PC-3 (cell line): ENCODE measurements at regions not wholly inside any gene's neighbourhood (a gene's known extent, or its start where the extent isn't known, plus 50 kb on each side); places are given as distances from the start of the nearest gene placed in this dataset.
"Not testable (repeated sequence)": the region's sequence is repeated elsewhere in the genome, so short reads cannot be mapped to it uniquely, and the experiment has no call there.

Source experiments
- ATAC-seq: fragments of 200-7000 bp; cut with Tn5 transposase; 2 replicates; pipeline ENCODE4 v1.9.1; 2020; ENCODE audit warnings: mild to moderate bottlenecking, moderate library complexity
- BruUV-seq: library from RNA; stranded (reverse); fragments of 400-500 nt; replicated peaks from 2 replicates; lab custom pipeline; 2021; lab: Mats Ljungman, UMichigan
- CTCF ChIA-PET: fragments of 300-600 bp; sonication (Branson Sonifier 250); formaldehyde crosslinking; loops from one replicate; lab custom pipeline; 2022; ENCODE audit warnings: antibody characterized with exemption; lab: Charles Lee
- POLR2A ChIA-PET: fragments of 300-600 bp; sonication (Branson Sonifier 250); formaldehyde crosslinking; loops from one replicate; lab custom pipeline; 2022; ENCODE audit warnings: antibody characterized with exemption; ENCODE audit not compliant: unreplicated experiment; lab: Charles Lee
- DNase-seq: peaks from one replicate; pipeline ENCODE4 v3.0.0-alpha.2; 2015
- H2AFZ ChIP-seq: fragments of 300-600 bp; sonication (generic); 2 replicates; pipeline ENCODE4 v1.6.0; 2016; ENCODE audit warnings: antibody characterized with exemption, low read length
- H3F3A ChIP-seq: fragments of 300-600 bp; sonication (generic); one replicate; pipeline ENCODE4 v1.6.0; 2017; ENCODE audit warnings: antibody characterized with exemption, low read length, control low read depth, mild to moderate bottlenecking; ENCODE audit not compliant: unreplicated experiment
- H3K27ac ChIP-seq: fragments of 300-600 bp; sonication (generic); 2 replicates; pipeline ENCODE4 v1.5.1; 2016; ENCODE audit warnings: mild to moderate bottlenecking, low read length
- H3K27me3 ChIP-seq: fragments of 300-600 bp; sonication (generic); 2 replicates; pipeline ENCODE4 v1.6.1; 2016; ENCODE audit warnings: low read length, mixed read lengths
- H3K36me3 ChIP-seq: fragments of 300-600 bp; sonication (generic); 2 replicates; pipeline ENCODE4 v1.6.1; 2016; ENCODE audit warnings: low read depth, mixed run types, low read length, mixed read lengths
- H3K4me1 ChIP-seq: fragments of 300-600 bp; sonication (generic); 2 replicates; pipeline ENCODE4 v1.5.1; 2016; ENCODE audit warnings: low read length; ENCODE audit not compliant: insufficient read depth
- H3K4me2 ChIP-seq: fragments of 300-600 bp; sonication (generic); 2 replicates; pipeline ENCODE4 v1.6.0; 2016; ENCODE audit warnings: low read length
- H3K4me3 ChIP-seq: fragments of 300-600 bp; sonication (generic); 2 replicates; pipeline ENCODE4 v1.5.1; 2016; ENCODE audit warnings: mild to moderate bottlenecking, low read length, mixed read lengths
- H3K79me2 ChIP-seq: fragments of 300-600 bp; sonication (generic); 2 replicates; pipeline ENCODE4 v1.6.1; 2017; ENCODE audit warnings: low read length, mixed read lengths
- H3K9ac ChIP-seq: fragments of 300-600 bp; sonication (generic); 2 replicates; pipeline ENCODE4 v1.6.0; 2016; ENCODE audit warnings: mild to moderate bottlenecking, low read length
- H3K9me2 ChIP-seq: fragments of 300-600 bp; sonication (generic); replicated peaks from 2 replicates; pipeline ENCODE4 v1.6.1; 2016; ENCODE audit warnings: mixed run types, low read length, mixed read lengths
- H3K9me3 ChIP-seq: fragments of 300-600 bp; sonication (generic); 2 replicates; pipeline ENCODE4 v1.6.1; 2016; ENCODE audit warnings: low read length, mixed read lengths
- H4K20me1 ChIP-seq: fragments of 300-600 bp; sonication (generic); 2 replicates; pipeline ENCODE4 v1.6.1; 2016; ENCODE audit warnings: low read length, mixed read lengths
- intact Hi-C: fragments of 100-400 bp; cut with micrococcal nuclease; formaldehyde crosslinking; loops from 2 replicates; pipeline ENCODE4 v1.9.0; 2023
- TF ChIP-seq, protein P1 (sequence below): fragments of 300-600 bp; sonication (generic); conservative IDR thresholded peaks from 2 replicates; pipeline ENCODE4 v1.5.1; 2017; ENCODE audit warnings: antibody characterized with exemption, low read depth, mild to moderate bottlenecking, low read length

DNA sequence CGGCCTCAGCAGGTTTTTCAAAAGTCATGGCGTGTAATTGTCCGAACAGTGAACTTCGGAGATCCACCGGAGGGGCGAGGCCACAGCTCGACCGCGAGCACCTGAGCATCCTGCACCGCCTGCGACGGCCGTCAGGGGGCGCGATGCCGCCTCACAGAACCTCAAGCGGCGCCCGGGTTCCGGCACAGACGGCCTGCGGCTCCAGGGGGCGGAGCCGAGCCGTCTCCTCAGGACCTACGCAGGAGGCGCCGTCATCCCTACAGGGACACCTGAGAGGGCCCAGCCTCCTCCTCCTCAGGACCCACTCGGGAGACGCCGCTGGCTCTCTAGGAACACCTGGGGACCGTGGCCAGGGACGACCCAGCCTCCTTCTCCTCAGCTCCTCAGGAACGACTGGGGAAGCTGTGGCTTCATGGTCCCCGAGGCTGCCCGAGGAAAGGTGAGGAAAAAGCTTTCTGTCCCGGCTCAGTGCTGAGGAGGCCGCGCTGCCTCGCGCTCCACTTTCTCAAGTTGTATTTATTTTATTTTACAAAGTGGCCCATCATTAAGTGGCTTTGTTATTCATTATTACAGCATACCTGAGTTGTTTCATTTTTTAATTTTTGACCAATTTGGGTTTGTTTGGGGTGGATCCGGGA, 197.3 kb downstream of the LMLN start:
- H2AFZ ChIP-seq, H3K27ac ChIP-seq, POLR2A ChIA-PET, H4K20me1 ChIP-seq, BruUV-seq, H3K4me1 ChIP-seq, DNase-seq, H3F3A ChIP-seq, H3K4me2 ChIP-seq, H3K9ac ChIP-seq, intact Hi-C loops, H3K79me2 ChIP-seq, H3K9me2 ChIP-seq, H3K27me3 ChIP-seq, H3K36me3 ChIP-seq, H3K9me3 ChIP-seq, CTCF ChIA-PET: not testable (repeated sequence)
- H3K4me3 ChIP-seq = peak overlapping the region; percentile 48; the same call in 1 of the 2 replicates
- peak; percentile 92 for ATAC-seq

DNA sequence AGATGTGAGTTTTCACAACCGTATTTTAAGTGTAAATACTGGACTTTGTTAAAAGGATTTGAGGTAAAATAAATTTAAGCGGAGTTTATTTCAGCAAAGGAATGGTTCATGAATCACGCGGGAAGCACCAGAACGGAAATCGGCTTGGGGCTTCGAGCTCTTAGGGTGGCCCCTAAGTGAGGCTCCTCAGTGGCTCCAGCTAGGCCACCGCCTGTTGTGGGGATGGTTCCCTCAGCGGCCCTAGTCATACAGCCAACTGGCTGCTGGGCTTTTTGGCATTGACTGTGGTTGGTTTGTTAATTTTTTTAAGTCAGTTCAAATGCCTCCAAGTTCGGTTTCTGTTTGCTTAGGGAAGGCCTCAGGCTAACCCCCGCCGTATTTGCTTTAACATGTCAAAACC, 198.0 kb downstream of the LMLN start:
- peak overlapping the region; percentile 48; the same call in 1 of the 2 replicates for H3K4me3 ChIP-seq
- CTCF ChIA-PET, H3K9ac ChIP-seq, H3K9me3 ChIP-seq, H3K9me2 ChIP-seq, DNase-seq, H3K36me3 ChIP-seq, H3K27ac ChIP-seq, H3K27me3 ChIP-seq, H4K20me1 ChIP-seq, H3K4me1 ChIP-seq, intact Hi-C loops, POLR2A ChIA-PET, H2AFZ ChIP-seq, H3K79me2 ChIP-seq, H3F3A ChIP-seq: not testable (repeated sequence)
- peak; percentile 57 for ATAC-seq
- BruUV-seq = TSS peak; percentile 65
- 0 out of 2 replicates have a peak overlapping the region, but pooled peaks have one; percentile 48 for H3K4me2 ChIP-seq

DNA sequence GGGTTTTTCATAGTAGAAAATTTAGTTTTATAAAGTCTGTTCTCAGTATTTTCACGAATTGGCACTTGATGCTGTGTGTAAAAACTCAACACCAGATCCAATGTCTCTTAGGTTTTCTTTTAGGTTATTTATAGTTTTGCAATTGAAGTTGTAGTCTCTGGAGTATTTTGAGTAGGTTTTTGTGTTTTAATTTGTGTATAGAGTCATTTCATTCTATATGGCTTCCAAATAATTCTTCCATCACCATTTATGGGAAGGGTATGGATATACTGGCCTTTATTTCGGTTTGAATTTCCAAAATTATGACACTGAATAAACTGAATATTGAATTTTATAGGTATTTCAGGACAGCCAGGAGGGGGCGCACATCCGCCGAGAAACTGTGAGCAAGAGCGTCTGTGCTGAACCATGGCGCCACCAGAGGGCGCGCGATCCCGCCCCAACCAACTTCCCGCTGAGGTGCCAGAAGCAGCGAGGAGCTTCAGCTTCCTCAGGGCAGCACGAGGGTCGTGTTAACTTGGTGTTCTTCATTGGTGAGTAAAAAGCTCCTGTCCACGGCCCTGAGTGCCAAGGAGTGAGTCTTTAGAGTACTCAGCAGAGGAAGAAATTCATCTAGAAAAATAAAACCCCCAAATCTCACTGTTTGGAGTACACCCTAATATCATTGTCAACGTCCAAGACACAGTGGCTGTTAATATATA, 207.5 kb downstream of the LMLN start:
- ATAC-seq, H3K4me3 ChIP-seq, CTCF ChIA-PET, H3F3A ChIP-seq, H3K27me3 ChIP-seq, intact Hi-C loops, H3K36me3 ChIP-seq, H3K9ac ChIP-seq, H3K79me2 ChIP-seq, H3K9me3 ChIP-seq, BruUV-seq, POLR2A ChIA-PET, H3K27ac ChIP-seq, H2AFZ ChIP-seq, H4K20me1 ChIP-seq, H3K9me2 ChIP-seq, H3K4me2 ChIP-seq, H3K4me1 ChIP-seq: not testable (repeated sequence)
- TF ChIP-seq, protein P1, sequence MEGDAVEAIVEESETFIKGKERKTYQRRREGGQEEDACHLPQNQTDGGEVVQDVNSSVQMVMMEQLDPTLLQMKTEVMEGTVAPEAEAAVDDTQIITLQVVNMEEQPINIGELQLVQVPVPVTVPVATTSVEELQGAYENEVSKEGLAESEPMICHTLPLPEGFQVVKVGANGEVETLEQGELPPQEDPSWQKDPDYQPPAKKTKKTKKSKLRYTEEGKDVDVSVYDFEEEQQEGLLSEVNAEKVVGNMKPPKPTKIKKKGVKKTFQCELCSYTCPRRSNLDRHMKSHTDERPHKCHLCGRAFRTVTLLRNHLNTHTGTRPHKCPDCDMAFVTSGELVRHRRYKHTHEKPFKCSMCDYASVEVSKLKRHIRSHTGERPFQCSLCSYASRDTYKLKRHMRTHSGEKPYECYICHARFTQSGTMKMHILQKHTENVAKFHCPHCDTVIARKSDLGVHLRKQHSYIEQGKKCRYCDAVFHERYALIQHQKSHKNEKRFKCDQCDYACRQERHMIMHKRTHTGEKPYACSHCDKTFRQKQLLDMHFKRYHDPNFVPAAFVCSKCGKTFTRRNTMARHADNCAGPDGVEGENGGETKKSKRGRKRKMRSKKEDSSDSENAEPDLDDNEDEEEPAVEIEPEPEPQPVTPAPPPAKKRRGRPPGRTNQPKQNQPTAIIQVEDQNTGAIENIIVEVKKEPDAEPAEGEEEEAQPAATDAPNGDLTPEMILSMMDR = peak; percentile 69
- DNase-seq = peak; percentile 34

GRCh38 chr3:198170781-198171180, 210.8 kb downstream of the LMLN start:
- ATAC-seq, H3K4me3 ChIP-seq, CTCF ChIA-PET, H3K36me3 ChIP-seq, H3K79me2 ChIP-seq, H3K27me3 ChIP-seq, H2AFZ ChIP-seq, intact Hi-C loops, DNase-seq, H3K4me2 ChIP-seq, H3K27ac ChIP-seq, H3K4me1 ChIP-seq, H3K9me3 ChIP-seq, H3K9ac ChIP-seq, H3K9me2 ChIP-seq, BruUV-seq, H3F3A ChIP-seq, POLR2A ChIA-PET, H4K20me1 ChIP-seq: not testable (repeated sequence)

DNA sequence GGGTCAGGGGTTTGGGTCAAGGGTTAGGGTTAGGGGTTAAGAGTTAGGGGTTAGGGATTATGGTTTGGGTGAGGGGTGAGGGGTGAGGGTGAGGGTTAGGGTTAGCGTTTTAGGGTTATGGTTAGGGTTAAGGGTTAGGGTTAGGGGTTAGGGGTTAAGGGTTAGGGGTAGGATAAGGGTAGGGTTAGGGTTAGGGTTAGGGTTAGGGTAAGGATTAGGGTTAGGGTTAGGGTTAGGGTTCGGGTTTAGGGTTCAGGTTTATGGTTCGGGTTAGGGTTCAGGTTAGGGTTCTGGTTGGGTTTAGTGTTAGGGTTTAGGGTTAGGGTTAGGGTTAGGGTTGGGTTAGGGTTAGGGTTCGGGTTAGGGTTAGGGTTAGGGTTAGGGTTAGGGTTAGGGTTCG, 213.1 kb downstream of the LMLN start:
- intact Hi-C loops, DNase-seq, BruUV-seq, H3K9me2 ChIP-seq, H3K4me1 ChIP-seq, H3F3A ChIP-seq, H2AFZ ChIP-seq, H3K27me3 ChIP-seq, CTCF ChIA-PET, POLR2A ChIA-PET, H3K79me2 ChIP-seq, H4K20me1 ChIP-seq, ATAC-seq, H3K4me2 ChIP-seq, H3K27ac ChIP-seq, H3K36me3 ChIP-seq, H3K9ac ChIP-seq, H3K4me3 ChIP-seq, H3K9me3 ChIP-seq: not testable (repeated sequence)

GRCh38 chr3:198173929-198174574, 214.0 kb downstream of the LMLN start:
- H3K9me3 ChIP-seq, H2AFZ ChIP-seq, intact Hi-C loops, ATAC-seq, POLR2A ChIA-PET, H3K4me2 ChIP-seq, H3F3A ChIP-seq, H3K79me2 ChIP-seq, H3K27me3 ChIP-seq, H3K4me3 ChIP-seq, H3K36me3 ChIP-seq, H3K9me2 ChIP-seq, DNase-seq, H3K4me1 ChIP-seq, H3K9ac ChIP-seq, CTCF ChIA-PET, H3K27ac ChIP-seq, H4K20me1 ChIP-seq, BruUV-seq: not testable (repeated sequence)
